Fibroblast of gingiva (primary cell): ENCODE measurements at regions not wholly inside any gene's neighbourhood (a gene's known extent, or its start where the extent isn't known, plus 50 kb on each side); places are given as distances from the start of the nearest gene placed in this dataset.
A peak's percentile ranks its signal among the peaks of the same experiment; 100 is the strongest.
"Not testable (repeated sequence)": the region's sequence is repeated elsewhere in the genome, so short reads cannot be mapped to it uniquely, and the experiment has no call there.

Experiments used
- DNase-seq: peaks from one replicate; pipeline ENCODE4 v3.0.0-alpha.2; 2011; ENCODE audit warnings: low read depth

- no peak for DNase-seq
These were observed 321.7 kb downstream of the TXNL1 start for GRCh38 chr18:56316727-56317126.

- DNase-seq = no peak
These were observed 323.0 kb downstream of the TXNL1 start for GRCh38 chr18:56315363-56315762.

DNA sequence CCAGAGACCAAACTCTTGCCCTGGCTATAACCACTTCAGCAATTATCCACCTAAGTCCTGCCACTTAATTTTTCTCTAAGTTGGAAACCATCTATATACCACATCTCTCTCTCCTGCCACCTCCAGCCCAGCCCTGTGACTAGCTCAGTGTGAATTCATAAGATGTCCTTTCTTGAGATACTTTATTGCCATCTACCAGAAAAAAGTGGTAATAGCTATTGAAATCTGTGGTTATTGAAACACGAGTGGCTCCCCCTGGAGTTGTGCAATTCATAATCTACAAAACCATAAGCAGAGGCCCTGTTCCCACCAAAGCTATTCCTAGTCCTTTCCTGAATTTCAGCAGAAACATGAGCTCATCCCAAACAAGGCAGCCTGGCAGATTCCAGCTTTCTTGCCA is 324.0 kb downstream of the TXNL1 start:
- no peak for DNase-seq

DNA sequence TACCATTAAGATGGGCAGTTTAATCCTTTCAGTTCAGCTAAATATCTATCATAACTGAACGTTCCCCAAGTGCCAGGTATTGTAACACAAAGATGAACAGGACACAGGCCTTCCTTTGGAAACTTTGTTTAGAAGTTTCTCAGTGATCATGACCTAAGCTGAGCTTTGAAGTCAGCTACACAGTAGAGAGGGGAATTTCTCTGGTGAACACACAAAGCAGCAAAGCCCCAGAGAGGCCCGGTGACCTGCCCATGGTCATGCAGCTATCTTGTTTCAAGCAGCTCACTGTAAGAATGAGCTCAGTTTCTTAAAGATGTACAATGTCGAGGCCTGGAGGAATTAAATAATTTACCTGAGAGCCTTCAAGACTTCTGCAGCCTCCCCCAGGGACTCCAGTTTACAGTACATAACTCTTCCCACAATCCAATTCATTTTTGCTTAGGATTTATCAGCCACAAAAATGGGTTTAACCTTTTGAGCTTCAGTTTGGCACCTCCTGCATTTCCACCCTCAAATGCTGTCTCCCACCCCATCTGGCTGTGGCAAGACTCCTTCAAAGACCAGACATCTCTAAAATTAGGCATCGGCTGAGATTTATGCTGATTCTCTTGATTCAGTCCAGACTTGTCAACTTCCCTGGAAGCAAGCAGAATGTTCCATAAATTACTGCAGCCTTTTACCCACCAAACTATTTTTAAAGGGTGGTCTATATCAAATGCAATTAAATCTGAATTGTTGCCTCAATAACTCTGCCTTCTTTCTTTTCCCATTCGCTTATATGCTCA is 325.6 kb downstream of the TXNL1 start:
- no peak for DNase-seq

GRCh38 chr18:56309104-56309503 is 329.3 kb downstream of the TXNL1 start:
- DNase-seq = no peak

- no peak for DNase-seq
These were observed 330.8 kb downstream of the TXNL1 start for GRCh38 chr18:56307354-56308170.

- DNase-seq = no peak
These were observed 331.6 kb downstream of the TXNL1 start for GRCh38 chr18:56306797-56307196.

GRCh38 chr18:56305583-56305982 is 332.8 kb downstream of the TXNL1 start:
- DNase-seq = peak; percentile 77

DNA sequence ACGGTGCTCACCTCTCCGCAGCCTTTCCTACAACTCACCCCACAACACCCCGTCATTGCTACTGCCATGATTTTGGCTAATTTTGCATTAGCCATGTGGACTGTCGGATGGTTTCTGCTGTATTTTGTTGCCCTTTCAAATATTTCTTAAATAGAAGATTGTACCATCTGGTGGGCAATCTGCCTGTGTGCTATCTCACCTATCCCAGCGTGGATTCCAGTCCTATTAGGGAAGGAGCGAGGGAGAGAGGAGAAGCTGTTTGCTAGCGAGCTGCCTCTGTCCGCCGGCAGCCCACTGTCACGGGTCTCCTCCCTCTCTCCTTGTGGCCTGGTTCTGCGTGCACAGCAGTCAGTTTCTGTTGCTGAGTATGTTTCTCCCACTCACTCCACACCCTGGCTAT is 336.2 kb downstream of the TXNL1 start:
- DNase-seq = no peak

- DNase-seq = no peak
These were observed 338.7 kb downstream of the TXNL1 start for GRCh38 chr18:56299740-56300139.

- peak; percentile 42 for DNase-seq
These were observed 339.5 kb downstream of the TXNL1 start for GRCh38 chr18:56298935-56299334.

DNA sequence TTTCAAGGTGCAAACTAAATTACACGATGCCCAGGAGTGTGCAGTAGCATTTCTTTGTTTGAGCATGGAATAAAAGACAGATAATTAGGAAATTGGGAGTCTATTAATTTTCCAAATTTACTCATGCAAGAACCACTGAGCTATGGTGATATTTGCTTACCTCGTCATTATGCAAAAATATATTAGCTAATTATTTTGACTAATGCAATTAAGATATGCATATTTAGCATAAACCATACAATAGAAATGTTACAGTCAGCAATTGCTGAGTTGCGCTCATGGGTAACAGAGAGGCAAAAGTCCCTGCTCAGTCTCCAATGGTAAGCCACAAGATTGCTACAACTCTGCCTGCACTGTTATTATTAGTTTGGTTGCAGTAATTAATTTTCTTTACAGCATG is 342.0 kb downstream of the TXNL1 start:
- no peak for DNase-seq

- no peak for DNase-seq
These were observed 343.8 kb downstream of the TXNL1 start for GRCh38 chr18:56294484-56295183.

- DNase-seq = no peak
These were observed 347.1 kb downstream of the TXNL1 start for GRCh38 chr18:56291294-56291693.

DNA sequence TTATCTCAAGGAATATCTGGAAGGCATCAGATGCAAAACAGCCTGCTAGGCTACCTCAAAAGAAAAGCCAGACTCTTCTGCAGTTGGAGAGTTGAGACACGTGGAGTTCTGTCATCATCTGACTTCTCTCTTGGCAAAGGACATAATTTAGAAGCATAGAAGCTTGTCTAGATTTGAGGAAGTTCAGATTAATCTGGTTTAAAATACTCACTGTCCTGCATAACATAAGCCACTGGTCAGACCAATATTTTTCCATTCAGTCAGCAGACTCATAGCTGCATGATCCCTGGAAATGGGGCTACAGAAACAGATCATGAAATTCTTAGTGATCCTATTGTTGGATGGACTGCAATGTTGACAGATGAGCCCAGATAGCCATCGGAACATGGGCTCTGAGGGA is 349.0 kb downstream of the TXNL1 start:
- DNase-seq = no peak

DNA sequence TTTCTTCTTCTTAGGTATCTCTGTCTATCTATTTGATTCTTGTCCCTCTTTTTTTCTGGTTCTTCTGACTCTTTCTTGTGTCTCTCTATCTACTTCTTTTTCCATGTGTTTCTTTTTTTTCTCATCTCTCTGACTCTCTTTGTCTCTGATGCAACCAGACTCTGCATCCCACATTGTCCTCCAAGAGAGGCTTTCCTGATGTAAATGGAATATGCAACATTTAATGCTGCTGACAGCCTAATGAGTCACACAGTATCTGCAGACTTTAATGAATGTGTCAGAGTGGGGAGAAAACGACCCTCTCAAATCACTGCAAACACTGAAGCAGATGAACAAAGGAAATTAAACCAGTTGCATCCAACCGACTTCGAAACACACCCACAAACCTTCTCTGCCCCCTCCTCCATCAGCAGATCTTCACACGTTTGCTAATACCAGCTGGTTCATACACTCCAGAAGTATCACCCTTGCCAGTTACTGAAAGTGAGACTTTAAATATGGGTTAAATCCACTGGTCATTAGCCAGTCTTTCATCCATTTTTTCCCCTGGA is 351.5 kb downstream of the TXNL1 start:
- DNase-seq = peak; percentile 5

GRCh38 chr18:56285387-56286065 is 352.9 kb downstream of the TXNL1 start:
- DNase-seq = no peak

- no peak for DNase-seq
These were observed 354.1 kb downstream of the TXNL1 start for GRCh38 chr18:56284319-56284718.

GRCh38 chr18:56283316-56283715 is 355.1 kb downstream of the TXNL1 start:
- DNase-seq = no peak

DNA sequence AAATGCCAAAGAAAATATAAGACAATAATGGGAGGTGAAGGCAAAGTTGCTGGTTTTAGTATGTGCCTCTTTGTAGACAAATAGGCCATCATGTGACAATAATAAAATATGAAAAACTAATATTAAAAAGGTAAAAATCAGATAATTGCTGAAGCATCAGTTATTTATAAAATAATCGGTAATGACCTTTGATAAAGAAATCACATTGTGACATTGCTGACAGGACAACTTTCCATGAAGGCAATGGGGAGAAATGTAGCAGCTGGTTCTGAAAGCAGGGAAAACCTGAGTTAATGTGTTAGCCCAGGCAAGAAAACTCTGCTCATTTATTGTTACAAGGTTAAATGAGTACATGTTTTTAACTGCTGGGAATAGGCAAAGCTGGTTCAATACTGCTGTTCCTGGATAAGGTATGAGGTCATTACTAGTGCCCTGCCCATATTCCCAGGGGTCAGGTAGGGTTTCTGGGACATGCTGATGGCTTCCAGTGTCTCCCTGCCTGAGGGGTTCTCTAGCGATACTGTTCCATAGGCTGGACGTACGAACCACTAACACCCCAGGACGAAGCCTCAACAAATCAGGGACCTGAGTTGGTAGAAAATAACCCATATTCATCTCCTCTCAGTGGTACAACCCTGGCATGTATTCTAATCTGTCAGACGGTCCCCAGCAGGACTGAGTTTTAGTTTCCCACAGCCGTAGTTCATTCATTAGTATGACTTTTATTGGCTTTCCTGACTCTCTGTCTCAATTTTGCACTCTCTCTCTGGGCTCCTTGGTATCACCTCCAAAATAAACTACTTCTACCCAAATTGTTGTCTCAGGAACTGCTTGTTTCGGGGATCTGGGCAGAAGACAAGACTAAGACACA is 355.9 kb downstream of the TXNL1 start:
- DNase-seq = no peak

GRCh38 chr18:56279816-56280215 is 358.6 kb downstream of the TXNL1 start:
- not testable (repeated sequence) for DNase-seq
